Endothelial cell of hepatic sinusoid (primary cell): ENCODE measurements at regions not wholly inside any gene's neighbourhood (a gene's known extent, or its start where the extent isn't known, plus 50 kb on each side); places are given as distances from the start of the nearest gene placed in this dataset.
"Not testable (repeated sequence)": the region's sequence is repeated elsewhere in the genome, so short reads cannot be mapped to it uniquely, and the experiment has no call there.

Source experiments
- in situ Hi-C: cut with HindIII; loops from 2 replicates; pipeline ENCODE4 v1.10.0; 2017; ENCODE audit warnings: low sequenced_read_pairs

DNA sequence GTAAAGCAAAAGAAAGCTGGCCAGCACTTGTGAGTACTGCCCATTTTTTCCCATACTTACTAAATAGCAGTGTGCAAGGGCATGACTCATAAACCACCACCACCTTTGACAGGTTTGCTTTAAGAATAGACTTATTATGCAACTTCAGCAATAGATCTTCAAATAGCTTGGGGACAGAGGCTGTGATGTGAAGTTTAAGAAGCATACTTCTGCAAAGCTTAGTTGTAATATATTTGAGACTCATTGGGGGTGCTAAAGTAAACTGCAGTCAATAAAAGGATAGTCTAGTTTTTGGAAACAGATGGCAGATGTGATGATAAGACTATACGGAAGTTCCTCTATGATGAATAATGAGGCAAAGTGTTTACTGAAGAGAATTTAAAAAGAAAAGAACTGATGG lies 210.0 kb downstream of the PLA2G4A start:
- in situ Hi-C loops, result no loop called here

DNA sequence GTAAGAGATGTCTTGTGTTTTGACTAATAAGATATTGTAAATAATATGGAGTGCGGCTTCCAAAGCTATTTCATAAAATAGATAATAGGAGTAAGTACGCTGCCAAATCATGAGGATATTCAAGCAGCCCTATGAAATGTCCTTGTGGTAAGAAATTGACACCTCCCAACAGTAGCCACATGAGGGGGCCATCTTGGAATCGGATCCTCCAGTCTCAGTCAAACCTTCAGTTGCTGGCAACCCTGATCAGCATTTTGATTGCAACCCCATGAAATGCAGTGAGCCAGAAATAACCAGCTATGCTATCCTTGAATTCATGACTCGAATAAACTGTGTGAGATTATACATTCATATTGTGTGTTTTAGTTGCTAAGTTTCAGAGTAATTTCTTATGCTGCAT lies 212.4 kb downstream of the PLA2G4A start:
- in situ Hi-C loops, result no loop called here

DNA sequence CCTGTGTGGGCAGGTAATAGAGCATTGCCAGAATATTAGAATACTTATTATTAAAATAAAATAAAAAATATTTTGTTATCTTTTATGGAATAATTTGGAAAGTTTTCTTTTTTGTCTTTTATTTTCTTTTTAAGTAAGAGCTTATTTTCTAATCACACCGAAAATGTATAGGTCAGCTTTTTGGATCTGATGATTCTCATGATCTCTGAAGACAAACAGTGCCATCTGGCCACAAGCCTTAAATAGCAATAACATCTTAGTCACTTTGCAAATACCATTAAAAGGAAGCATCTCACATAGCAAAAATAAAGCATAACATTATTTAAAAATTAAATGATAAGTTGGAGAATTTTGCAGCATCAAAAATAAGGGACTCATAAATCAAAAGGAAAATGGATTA lies 213.8 kb downstream of the PLA2G4A start:
- in situ Hi-C loops, result no loop called here

DNA sequence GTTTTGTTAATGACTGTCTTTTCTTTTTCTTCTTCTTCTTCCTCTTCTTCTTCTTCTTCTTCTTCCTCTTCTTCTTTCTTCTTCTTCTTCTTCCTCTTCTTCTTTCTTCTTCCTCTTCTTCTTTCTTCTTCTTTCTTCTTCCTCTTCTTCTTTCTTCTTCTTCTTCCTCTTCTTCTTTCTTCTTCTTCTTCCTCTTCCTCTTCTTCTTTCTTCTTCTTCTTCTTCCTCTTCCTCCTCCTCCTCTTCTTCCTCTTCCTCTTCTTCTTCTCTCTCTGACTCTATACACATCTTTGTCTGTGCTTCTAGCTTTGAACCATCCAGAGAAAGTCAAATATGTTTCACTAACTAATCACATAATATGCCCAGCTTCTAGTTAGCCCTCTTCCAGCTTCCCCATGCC lies 214.7 kb downstream of the PLA2G4A start:
- in situ Hi-C loops, result not testable (repeated sequence)

DNA sequence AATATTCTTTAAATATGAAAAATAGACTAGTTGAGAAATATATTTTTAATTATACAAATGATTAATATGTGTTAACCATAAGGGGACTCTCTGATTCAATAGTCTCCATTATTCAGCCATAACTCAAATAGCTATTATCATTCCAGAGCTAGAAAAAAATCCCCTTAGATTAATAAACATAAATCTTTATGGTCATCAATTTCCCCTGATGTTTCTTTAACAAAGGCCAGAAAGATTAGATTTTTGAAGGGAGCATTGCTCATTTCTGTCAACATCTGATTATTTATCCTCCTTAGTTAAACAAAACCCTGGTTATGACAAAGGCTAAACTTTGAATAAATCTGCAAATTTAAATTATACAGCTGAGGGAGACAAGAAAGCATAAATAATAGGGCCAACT lies 215.7 kb downstream of the PLA2G4A start:
- in situ Hi-C loops, result no loop called here

DNA sequence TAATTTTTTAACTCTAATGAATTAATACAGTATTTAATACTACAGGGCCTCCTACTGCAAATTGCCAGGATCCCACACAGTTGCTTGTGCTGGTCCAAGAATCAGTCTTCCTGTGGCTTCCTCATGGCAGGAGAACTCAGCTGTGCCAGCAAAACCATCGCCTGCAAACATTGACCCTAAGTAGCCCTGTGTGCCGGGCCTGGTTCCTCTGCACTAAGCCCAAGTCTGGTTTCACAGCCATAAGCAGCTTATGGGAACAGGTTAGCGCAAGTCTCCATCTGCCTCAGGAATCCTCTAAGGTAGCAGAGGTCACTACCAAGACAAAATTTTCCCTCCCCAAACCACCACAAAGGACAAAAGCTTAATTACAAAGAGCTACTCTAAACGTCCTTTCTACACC lies 216.6 kb downstream of the PLA2G4A start:
- in situ Hi-C loops, result no loop called here

DNA sequence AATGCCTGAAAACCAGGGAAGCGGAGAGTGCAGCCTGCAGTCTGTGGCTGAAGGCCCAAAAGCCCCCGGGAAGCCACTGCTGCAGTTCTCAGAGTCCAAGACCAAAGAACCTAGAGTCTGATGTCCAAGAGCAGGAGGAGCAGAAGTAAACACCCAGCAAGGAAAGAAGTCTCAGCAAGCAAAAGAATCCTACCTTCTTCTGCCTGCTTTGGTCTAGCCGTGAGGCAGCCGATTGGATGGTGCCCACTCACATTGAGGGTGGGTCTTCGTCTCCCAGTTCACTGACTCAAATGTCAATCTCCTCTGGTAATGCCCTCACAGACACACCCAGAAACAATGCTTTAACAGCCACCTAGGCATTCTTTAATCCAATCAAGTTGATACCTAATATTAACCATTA lies 217.5 kb downstream of the PLA2G4A start:
- in situ Hi-C loops, result no loop called here

DNA sequence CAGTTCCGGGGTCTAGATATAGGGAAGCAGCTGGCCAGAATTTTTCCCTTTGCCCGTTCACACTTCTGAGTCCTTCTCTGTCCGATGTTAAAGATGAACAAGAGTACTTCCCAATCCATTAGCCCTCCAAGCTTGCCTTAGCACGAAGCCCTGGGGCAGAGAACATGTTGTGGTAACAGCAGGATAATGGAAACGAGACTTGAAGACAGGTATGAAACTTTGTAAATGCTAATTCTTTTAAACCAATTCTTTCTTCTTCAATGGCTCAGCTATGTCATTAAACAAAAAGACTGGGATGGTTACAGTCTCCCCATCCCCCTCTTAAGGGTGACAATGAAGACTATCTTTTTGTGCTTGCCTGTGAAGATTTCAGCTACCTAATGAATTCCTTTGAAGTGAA lies 218.5 kb downstream of the PLA2G4A start:
- in situ Hi-C loops, result no loop called here

DNA sequence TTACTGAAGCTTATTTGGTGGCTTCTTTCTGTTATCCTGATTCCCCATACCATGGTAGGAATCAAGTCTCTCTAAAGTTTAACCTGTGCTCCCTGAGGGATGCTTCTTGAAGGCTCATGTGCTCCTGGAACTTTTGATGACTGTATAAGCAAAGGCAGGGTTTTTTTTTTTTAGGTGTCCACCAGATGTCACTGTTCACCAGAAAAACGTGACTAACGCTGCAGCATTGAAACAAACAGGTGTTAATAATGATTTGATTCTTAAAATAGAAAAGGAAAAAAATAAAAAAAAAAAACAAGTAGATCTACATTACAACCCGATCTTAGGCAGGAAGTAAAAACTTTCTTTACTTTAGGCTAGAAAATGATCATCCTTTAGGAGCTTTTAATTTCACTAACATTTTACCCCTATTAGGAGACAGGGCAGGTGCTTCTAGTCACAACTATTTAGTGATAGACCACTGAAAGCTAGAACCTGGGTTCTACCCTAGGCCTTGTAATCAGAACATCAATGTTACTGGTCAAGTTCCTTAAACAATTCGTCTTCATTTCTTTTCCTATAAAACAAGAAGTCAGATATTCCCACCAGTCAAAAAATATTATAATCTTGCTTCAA lies 223.0 kb downstream of the PLA2G4A start:
- in situ Hi-C loops, result no loop called here

DNA sequence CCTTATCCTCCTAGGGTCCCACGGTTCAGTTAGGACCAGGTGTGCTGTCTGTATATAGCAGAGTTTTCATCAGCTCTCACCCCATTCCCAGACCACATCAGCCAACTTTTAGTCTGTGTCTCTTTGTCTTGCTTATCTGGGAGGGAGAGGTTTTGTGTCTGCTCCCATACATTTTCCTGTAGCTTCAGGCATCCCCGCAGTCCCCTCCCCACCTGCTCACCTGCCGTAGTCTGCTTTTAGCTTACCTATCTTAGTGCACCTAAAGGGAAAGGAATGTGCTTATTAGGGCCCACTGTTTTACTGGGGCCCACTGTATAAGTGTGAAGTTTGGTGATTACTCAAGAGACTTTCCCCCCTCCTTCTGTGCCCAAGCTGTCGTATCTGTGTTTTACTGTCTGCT lies 225.1 kb downstream of the PLA2G4A start:
- in situ Hi-C loops, result no loop called here

DNA sequence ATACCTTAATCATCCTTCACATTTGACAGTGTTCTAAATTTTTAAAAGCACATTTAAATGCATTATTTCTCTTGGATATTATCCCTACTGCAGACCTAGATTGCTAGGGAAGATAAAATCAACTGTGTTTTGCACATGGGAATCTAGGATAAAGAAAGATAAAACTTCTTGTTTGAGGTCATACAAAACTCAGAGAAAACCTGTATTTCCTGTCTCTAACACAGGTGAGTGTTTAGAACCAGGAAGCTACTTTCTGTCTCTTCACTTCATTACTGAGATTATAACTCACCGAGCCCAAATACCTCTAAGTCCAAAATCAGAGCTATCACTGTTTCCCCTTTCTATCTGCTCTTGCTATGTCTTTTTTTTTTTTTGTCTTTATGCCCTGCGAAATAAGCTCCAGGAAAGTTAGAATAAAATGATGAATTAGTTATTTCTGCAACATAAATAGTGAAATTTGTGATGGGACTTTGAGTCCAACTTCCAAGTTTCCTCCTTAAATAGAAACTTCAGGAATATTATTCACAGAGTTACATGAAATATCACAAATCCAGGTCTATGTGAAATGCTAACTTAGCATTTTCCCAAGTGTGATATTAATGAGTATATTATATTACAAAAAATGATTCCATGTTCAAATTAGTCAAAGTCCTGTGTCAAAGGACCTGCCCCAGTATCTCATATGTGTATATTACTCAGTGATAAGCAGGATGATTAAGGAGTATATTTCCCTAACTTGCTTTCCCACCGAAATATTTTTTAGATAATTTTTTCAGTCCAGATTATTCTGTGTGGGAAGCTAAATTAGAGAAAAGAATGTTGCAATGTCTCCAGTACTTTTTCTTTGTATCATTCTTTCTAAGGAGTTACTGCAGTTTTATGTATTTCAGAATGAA lies 226.4 kb downstream of the PLA2G4A start:
- in situ Hi-C loops, result no loop called here

DNA sequence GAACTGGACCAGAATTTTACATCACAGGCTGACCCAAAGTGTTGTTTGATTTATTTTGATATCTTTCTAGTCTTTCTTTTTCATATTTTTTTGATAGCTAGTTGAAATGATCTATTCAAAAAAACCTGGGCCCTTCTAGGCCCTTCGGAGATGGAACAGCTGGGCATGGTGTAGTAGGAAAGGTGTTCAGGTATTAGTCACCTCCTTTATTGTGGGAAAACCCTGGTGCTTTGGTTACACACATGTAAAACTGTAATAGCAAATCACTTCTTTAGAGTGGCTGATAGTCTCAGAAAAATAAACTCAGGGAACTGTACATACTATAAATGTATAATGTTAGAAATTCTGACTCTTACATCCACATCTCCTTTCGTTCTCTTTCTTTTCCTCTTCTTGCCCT lies 234.5 kb downstream of the PLA2G4A start:
- in situ Hi-C loops, result no loop called here

DNA sequence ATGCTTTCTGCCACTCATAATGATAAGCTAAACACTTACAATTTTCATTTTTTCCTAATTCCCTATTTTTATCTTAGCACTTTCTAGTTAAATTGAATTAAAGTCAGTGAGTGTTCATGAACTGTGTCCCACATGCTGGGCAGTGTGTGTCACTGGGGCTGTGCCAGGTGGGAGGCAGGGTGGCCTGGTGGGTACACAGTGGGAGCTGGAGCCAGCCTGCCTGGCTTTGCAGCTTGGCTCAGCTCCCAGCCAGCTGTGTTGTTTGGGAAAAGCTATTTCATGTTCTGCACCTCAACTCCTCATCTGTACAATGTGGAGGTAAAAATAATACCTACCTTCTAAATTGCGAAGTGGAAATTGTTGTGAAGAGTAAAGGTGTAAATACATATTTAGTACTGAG lies 238.4 kb downstream of the PLA2G4A start:
- in situ Hi-C loops, result no loop called here

DNA sequence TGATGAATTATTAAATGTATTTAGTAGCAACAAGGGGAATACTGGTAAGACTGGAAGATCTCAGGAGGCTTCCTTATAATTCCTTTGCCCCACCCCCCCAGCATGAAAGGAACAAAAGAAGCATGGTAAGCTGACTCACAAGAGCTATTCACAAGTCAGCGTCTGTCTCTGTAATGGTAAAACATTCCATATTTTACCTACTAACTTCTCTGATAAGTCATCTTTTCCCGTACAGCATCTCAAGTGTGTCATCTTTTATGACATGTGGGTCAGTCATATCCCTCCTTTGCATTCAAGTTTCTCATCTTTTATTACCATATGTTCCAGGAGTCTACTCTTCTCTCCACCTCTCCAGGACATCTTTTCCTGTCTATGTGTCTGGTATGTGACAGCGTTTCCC lies 241.3 kb downstream of the PLA2G4A start:
- in situ Hi-C loops, result no loop called here

DNA sequence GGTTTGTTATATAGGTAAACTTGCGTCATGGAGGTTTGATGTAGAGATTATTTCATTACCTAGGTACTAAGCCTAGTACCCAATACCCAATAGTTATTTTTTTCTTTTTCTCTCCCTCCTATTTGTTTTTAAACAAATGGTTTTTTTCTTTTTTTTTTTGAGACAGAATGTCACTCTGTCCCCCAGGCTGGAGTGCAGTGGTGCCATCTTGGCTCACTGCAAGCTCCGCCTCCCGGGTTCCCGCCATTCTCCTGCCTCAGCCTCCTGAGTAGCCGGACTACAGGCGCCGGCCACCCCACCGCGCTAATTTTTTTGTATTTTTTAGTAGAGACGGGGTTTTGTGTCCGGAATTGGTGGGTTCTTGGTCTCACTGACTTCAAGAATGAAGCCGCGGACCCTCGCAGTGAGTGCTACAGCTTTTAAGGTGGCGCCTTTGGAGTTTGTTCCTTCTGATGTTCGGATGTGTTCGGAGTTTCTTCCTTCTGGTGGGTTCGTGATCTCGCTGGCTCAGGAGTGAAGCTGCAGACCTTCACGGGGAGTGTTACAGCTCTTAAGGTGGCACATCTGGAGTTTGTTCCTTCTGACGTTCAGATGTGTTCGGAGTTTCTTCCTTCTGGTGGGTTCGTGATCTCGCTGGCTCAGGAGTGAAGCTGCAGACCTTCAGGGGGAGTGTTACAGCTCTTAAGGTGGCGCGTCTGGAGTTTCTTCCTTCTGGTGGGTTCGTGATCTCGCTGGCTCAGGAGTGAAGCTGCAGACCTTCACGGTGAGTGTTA lies 243.7 kb downstream of the PLA2G4A start:
- in situ Hi-C loops, result not testable (repeated sequence)

DNA sequence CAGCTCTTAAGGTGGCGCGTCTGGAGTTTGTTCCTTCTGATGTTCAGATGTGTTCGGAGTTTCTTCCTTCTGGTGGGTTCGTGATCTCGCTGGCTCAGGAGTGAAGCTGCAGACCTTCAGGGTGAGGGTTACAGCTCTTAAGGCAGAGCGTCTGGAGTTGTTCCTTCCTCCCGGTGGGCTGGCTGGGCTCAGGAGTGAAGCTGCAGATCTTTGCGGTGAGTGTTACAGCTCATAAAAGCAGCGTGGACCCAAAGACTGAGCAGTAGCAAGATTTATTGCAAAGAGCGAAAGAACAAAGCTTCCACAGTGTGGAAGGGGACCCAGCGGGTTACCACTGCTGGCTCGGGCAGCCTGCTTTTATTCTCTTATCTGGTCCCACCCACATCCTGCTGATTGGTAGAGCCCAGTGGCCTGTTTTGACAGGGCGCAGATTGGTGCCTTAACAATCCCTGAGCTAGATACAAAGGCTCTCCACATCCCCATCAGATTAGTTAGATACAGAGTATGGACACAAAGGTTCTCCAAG lies 244.3 kb downstream of the PLA2G4A start:
- in situ Hi-C loops, result not testable (repeated sequence)

DNA sequence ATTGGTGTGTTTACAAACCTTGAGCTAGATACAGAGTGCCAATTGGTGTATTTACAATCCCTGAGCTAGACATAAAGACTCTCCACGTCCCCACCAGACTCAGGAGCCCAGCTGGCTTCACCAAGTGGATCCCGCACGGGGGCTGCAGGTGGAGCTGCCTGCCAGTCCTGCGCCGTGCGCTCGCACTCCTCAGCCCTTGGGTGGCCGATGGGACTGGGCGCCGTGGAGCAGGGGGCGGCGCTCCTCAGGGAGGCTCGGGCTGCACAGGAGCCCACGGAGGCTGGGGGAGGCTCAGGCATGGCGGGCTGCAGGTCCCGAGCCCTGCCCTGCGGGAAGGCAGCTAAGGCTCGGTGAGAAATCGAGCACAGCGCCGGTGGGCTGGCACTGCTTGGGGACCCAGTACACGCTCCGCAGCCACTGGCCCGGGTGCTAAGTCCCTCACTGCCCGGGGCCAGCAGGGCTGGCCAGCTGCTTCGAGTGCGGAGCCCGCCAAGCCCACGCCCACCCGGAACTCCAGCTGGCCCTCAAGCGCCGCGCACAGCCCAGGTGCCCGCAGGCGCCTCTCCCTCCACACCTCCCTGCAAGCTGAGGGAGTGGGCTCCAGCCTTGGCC lies 245.0 kb downstream of the PLA2G4A start:
- in situ Hi-C loops, result not testable (repeated sequence)

DNA sequence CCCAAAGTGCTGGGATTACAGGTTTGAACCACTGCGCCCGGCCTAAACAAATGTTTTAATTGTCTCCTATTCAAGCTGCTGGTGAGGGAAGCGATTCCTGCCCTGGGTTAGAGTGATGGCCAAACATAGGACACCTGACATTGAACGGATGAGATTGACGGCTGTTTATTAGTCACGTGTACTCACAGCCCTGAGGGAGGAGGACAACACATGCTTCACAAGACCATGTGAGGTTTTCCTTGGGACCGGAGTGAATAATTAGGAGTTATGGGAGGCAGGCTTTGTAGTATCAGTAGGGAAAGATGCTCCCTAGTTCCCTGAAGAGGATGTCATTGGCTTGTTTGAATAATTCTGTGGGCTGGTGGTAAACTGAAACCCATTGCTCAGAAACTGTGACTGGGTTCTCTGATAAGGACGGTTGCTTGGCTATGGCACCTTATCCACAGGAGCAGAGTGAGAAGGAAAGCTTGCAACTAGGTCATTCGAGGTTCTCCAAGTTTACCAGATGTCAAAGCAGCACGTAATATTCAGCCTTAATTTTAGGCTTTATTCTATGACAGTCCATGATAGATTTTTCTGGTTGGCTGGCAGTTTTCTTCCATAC lies 245.8 kb downstream of the PLA2G4A start:
- in situ Hi-C loops, result no loop called here

DNA sequence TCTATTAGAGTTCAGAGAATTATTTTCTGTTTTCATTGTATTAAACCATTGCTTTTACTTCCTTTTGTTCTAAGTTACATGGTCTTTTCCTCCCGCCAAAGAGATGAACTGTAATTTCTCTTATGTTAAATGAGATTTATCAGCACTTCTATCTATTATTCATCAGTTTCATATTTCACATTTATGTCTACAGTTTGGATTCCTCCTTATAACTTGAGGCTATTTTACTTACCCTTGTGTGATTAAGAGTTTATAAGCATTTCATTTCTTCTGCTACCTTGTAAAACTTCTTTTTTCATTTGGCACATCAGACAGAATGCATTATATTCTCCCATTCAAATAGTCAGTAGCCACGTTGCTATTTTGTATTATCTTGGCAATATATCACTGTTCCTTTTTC lies 248.2 kb downstream of the PLA2G4A start:
- in situ Hi-C loops, result no loop called here

DNA sequence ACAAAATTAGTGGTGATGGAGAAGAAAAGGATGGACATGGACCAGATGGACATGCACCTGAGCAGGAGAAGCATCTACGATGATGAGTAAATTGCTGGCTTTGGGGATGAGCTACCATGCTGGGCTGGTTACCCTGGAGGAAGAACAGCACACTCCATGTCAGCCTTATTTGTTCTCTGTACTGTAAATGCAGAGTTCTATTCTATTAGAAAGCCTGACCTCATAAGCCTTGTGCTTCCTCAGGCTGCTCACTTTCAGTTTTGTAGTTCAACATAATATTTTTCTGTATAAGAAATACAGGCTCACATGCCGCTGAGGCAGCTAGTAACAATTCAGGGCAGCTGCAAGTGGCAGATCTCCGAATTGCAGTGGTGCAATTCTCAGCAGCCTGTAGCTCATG lies 249.6 kb downstream of the PLA2G4A start:
- in situ Hi-C loops, result no loop called here

DNA sequence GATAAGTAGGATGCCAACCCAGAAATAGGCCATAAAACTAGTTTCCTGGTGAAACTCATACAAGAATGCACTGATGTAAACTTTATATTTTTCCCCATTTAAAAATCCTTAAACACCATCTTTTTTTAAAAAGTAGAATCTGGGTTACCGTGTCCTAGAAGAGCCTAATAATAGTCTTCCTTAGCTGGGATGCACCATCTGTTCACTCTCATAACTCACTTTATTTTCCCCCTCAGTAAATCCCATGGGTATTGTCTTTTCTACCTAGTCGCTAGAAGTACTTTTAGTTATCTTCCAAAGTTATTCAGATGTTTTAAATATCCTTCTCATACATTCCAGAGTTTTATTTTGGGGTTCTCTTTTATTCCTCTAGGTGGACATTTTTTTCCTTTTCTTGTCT lies 250.2 kb downstream of the PLA2G4A start:
- in situ Hi-C loops, result no loop called here
